CD14-positive monocyte (primary cell): ENCODE measurements at regions not wholly inside any gene's neighbourhood (a gene's known extent, or its start where the extent isn't known, plus 50 kb on each side); places are given as distances from the start of the nearest gene placed in this dataset.

Experiments
- DNase-seq, 3 donors: peaks; one replicate each; pipeline ENCODE4 v3.0.0-alpha.2; 2011 to 2022
- H2AFZ ChIP-seq: 2 replicates; pipeline ENCODE4 v1.6.0; 2012; ENCODE audit warnings: mild to moderate bottlenecking, low read depth, low read length, inconsistent platforms; ENCODE audit not compliant: insufficient read depth, poor library complexity, severe bottlenecking
- H3K27ac ChIP-seq, 2 donors: 1 replicate in 1 of 2; 2 replicates in 1 of 2; pipeline ENCODE4 v1.5.1; 2012 to 2013; ENCODE audit warnings: low read length in 2 of 2, control low read depth in 1 of 2, inconsistent platforms in 1 of 2, low read depth in 1 of 2, mild to moderate bottlenecking in 1 of 2
- H3K27me3 ChIP-seq, 2 donors: one replicate each; pipeline versions ENCODE4 v1.6.0 to v1.6.1; 2011 to 2013; ENCODE audit warnings: low read length in 2 of 2; ENCODE audit not compliant: control insufficient read depth in 2 of 2, insufficient read depth in 2 of 2
- H3K36me3 ChIP-seq, 2 donors: replicated peaks in 1 of 2; 1 replicate in 1 of 2; 2 replicates in 1 of 2; pipeline versions ENCODE4 v1.5.1 to v1.6.1; 2012 to 2013; ENCODE audit warnings: low read length in 2 of 2, control low read depth in 1 of 2, inconsistent platforms in 1 of 2, mild to moderate bottlenecking in 1 of 2; ENCODE audit not compliant: insufficient read depth in 2 of 2, control insufficient read depth in 1 of 2
- H3K4me1 ChIP-seq, 2 donors: 1 replicate in 1 of 2; 2 replicates in 1 of 2; pipeline versions ENCODE4 v1.5.1 to v1.6.1; 2012 to 2013; ENCODE audit warnings: low read length in 2 of 2, control low read depth in 1 of 2, inconsistent platforms in 1 of 2, mild to moderate bottlenecking in 1 of 2, moderate library complexity in 1 of 2; ENCODE audit not compliant: insufficient read depth in 2 of 2, control insufficient read depth in 1 of 2
- H3K4me2 ChIP-seq: replicated peaks from 2 replicates; pipeline ENCODE3; 2012; ENCODE audit warnings: low read length, moderate library complexity, mild to moderate bottlenecking; ENCODE audit not compliant: poor library complexity, severe bottlenecking; ENCODE audit errors: extremely low read depth
- H3K4me3 ChIP-seq, 3 experiments: fragments of 200-600 bp in 1 of 3; sonication (generic) in 1 of 3; replicated peaks in 1 of 3; 1 replicate in 2 of 3; 2 replicates in 1 of 3; pipeline ENCODE4 v1.5.1; 2011 to 2013; ENCODE audit warnings: low read length in 3 of 3, mild to moderate bottlenecking in 3 of 3, control low read depth in 2 of 3, low read depth in 2 of 3, inconsistent platforms in 1 of 3, moderate library complexity in 1 of 3
- H3K79me2 ChIP-seq: 2 replicates; pipeline ENCODE4 v1.6.0; 2012; ENCODE audit warnings: mild to moderate bottlenecking, control low read depth, inconsistent platforms, low read length, moderate library complexity; ENCODE audit not compliant: insufficient read depth
- H3K9ac ChIP-seq: 2 replicates; pipeline ENCODE4 v1.6.0; 2017; ENCODE audit warnings: low read length, mild to moderate bottlenecking; ENCODE audit not compliant: insufficient read depth, poor library complexity, severe bottlenecking
- H3K9me3 ChIP-seq, 2 donors: replicated peaks in 1 of 2; 1 replicate in 1 of 2; 2 replicates in 1 of 2; pipeline versions ENCODE4 v1.5.1 to v1.6.1; 2012 to 2013; ENCODE audit warnings: low read length in 2 of 2, control low read depth in 1 of 2; ENCODE audit not compliant: control insufficient read depth in 1 of 2, insufficient read depth in 1 of 2
- H4K20me1 ChIP-seq: 2 replicates; pipeline ENCODE4 v1.6.0; 2012; ENCODE audit warnings: mild to moderate bottlenecking, low read length, control low read depth, moderate library complexity; ENCODE audit not compliant: insufficient read depth
- H3K27ac Mint-ChIP-seq, 7 donors: one replicate each; pipeline ENCODE4 v1.8.0; 2020; ENCODE audit warnings: mild to moderate bottlenecking in 7 of 7, mixed read lengths in 7 of 7, moderate library complexity in 6 of 7, inconsistent platforms in 2 of 7
- H3K27me3 Mint-ChIP-seq, 3 donors: one replicate each; pipeline ENCODE4 v1.8.0; 2021 to 2022; ENCODE audit warnings: low read depth in 3 of 3, mild to moderate bottlenecking in 3 of 3, mixed read lengths in 3 of 3, moderate library complexity in 3 of 3, inconsistent platforms in 1 of 3
- H3K36me3 Mint-ChIP-seq, 2 donors: one replicate each; pipeline ENCODE4 v1.8.0; 2020; ENCODE audit warnings: mixed read lengths in 2 of 2, inconsistent platforms in 1 of 2, mild to moderate bottlenecking in 1 of 2
- H3K4me1 Mint-ChIP-seq: one replicate; pipeline ENCODE4 v1.8.0; 2020; ENCODE audit warnings: mild to moderate bottlenecking, mixed read lengths
- H3K4me3 Mint-ChIP-seq, 2 donors: one replicate each; pipeline ENCODE4 v1.8.0; 2020; ENCODE audit warnings: mild to moderate bottlenecking in 2 of 2, mixed read lengths in 2 of 2, moderate library complexity in 1 of 2
- H3K9me3 Mint-ChIP-seq, 7 donors: one replicate each; pipeline ENCODE4 v1.8.0; 2020 to 2022; ENCODE audit warnings: mixed read lengths in 7 of 7, mild to moderate bottlenecking in 6 of 7, moderate library complexity in 6 of 7, inconsistent platforms in 2 of 7
- WGBS: methylation state at CpG from one replicate; pipeline ENCODE4 v1.1.5; 2013; ENCODE audit warnings: missing lambda C conversion rate; ENCODE audit not compliant: insufficient coverage; 5-methylcytosine and 5-hydroxymethylcytosine counted together
- intact Hi-C, 2 donors: fragments of 100-400 bp; cut with micrococcal nuclease; formaldehyde crosslinking; loops; one replicate each; pipeline versions ENCODE4 v1.15.0 to v1.15.1; 2023
- TF ChIP-seq, protein P1 (sequence below): fragments of 200-600 bp; IDR thresholded peaks from one replicate; pipeline ENCODE4 v1.8.0; 2022; ENCODE audit warnings: antibody characterized with exemption, mild to moderate bottlenecking

DNA sequence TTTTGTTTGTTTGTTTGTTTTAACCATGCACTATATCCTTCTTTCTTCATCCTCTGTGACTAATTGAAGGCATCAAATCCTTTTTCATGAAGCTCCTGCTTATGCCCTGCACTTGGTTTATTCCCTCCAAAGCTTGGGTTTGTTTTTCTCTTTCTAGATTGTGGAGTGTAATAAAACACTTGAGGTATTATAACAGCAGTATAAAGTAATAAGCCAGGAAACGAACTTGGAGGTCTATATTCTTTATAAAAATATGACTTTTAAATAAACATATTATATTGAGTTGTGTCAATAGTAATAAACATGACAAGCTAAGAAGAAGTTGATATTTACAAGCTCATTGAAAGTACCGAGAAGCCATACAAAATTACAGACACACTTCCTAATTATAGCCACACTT is 659.4 kb downstream of the RFPL4B start:
- Histone ChIP-seq H3K4me2 (no peak overlapping the region), H3K4me1 (no peaks in the 10 kb centered on the region), H2AFZ (no peak overlapping the region), H3K36me3 (no peaks in the 10 kb centered on the region), H3K9me3 (no peaks in the 10 kb centered on the region), H3K27ac (no peak overlapping the region), H3K4me3 (no peak overlapping the region), H3K27me3 (no peaks in the 10 kb centered on the region), H4K20me1 (no peaks in the 10 kb centered on the region), H3K9ac (no peak overlapping the region), H3K79me2 (no peaks in the 10 kb centered on the region)
- no peaks in the 10 kb centered on the region for H3K4me1 Mint-ChIP-seq
- H3K27me3 Mint-ChIP-seq: peaks cover 0 to 1% (median 0%) of the 10 kb centered on the region in 3 donors
- no peak for DNase-seq
- no peaks in the 10 kb centered on the region for H3K36me3 Mint-ChIP-seq
- H3K9me3 Mint-ChIP-seq: peaks cover 0 to 6% (median 0%) of the 10 kb centered on the region in 7 donors
- H3K4me3 Mint-ChIP-seq: no peak overlapping the region
- WGBS: no CpG with 5 or more reads among the region's 2 CpGs
- TF ChIP-seq, protein P1, sequence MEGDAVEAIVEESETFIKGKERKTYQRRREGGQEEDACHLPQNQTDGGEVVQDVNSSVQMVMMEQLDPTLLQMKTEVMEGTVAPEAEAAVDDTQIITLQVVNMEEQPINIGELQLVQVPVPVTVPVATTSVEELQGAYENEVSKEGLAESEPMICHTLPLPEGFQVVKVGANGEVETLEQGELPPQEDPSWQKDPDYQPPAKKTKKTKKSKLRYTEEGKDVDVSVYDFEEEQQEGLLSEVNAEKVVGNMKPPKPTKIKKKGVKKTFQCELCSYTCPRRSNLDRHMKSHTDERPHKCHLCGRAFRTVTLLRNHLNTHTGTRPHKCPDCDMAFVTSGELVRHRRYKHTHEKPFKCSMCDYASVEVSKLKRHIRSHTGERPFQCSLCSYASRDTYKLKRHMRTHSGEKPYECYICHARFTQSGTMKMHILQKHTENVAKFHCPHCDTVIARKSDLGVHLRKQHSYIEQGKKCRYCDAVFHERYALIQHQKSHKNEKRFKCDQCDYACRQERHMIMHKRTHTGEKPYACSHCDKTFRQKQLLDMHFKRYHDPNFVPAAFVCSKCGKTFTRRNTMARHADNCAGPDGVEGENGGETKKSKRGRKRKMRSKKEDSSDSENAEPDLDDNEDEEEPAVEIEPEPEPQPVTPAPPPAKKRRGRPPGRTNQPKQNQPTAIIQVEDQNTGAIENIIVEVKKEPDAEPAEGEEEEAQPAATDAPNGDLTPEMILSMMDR: no peak
- intact Hi-C loops: no loop called here
- no peak overlapping the region for H3K27ac Mint-ChIP-seq

GRCh38 chr6:113009682-113010081 is 662.6 kb downstream of the RFPL4B start:
- Histone ChIP-seq H3K79me2 (no peaks in the 10 kb centered on the region), H3K9ac (no peak overlapping the region), H3K9me3 (no peaks in the 10 kb centered on the region), H4K20me1 (no peaks in the 10 kb centered on the region), H2AFZ (no peak overlapping the region), H3K27me3 (no peaks in the 10 kb centered on the region), H3K36me3 (no peaks in the 10 kb centered on the region), H3K27ac (no peak overlapping the region), H3K4me2 (no peak overlapping the region), H3K4me1 (no peaks in the 10 kb centered on the region), H3K4me3 (no peak overlapping the region)
- Mint-ChIP-seq H3K9me3 (peaks cover 0 to 3% (median 0%) of the 10 kb centered on the region in 7 donors), H3K4me3 (no peak overlapping the region), H3K36me3 (no peaks in the 10 kb centered on the region), H3K4me1 (no peaks in the 10 kb centered on the region), H3K27me3 (no peaks in the 10 kb centered on the region), H3K27ac (no peak overlapping the region)
- no CpG with 5 or more reads among the region's 1 CpG for WGBS
- intact Hi-C loops: no loop called here
- TF ChIP-seq, protein P1: no peak
- DNase-seq: no peak
